Body of pancreas (tissue), 4 donors: ENCODE measurements at regions not wholly inside any gene's neighbourhood (a gene's known extent, or its start where the extent isn't known, plus 50 kb on each side); places are given as distances from the start of the nearest gene placed in this dataset.

ENCODE experiments used
- POLR2A ChIP-seq, 3 donors: fragments of 450-650 bp; IDR thresholded peaks; one replicate each; pipeline ENCODE4 v1.6.1; 2016; ENCODE audit warnings: antibody characterized with exemption in 3 of 3, mild to moderate bottlenecking in 2 of 3
- TF ChIP-seq, protein P1 (sequence below), 7 experiments: fragments of 450-650 bp in 4 of 7; fragments of 200-600 bp in 3 of 7; sonication (generic) in 3 of 7; IDR thresholded peaks; one replicate each; pipeline ENCODE4 v1.5.1; 2016 to 2019; ENCODE audit warnings: antibody characterized with exemption in 7 of 7

GRCh38 chr6:1053586-1053985, 258.3 kb upstream of the FOXQ1 start:
- TF ChIP-seq, protein P1, sequence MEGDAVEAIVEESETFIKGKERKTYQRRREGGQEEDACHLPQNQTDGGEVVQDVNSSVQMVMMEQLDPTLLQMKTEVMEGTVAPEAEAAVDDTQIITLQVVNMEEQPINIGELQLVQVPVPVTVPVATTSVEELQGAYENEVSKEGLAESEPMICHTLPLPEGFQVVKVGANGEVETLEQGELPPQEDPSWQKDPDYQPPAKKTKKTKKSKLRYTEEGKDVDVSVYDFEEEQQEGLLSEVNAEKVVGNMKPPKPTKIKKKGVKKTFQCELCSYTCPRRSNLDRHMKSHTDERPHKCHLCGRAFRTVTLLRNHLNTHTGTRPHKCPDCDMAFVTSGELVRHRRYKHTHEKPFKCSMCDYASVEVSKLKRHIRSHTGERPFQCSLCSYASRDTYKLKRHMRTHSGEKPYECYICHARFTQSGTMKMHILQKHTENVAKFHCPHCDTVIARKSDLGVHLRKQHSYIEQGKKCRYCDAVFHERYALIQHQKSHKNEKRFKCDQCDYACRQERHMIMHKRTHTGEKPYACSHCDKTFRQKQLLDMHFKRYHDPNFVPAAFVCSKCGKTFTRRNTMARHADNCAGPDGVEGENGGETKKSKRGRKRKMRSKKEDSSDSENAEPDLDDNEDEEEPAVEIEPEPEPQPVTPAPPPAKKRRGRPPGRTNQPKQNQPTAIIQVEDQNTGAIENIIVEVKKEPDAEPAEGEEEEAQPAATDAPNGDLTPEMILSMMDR (IDR thresholded peaks at IDR 0.05): no peak
- TF ChIP-seq POLR2A (IDR thresholded peaks at IDR 0.05): no peak
